PC-9 (cell line): ENCODE measurements at regions not wholly inside any gene's neighbourhood (a gene's known extent, or its start where the extent isn't known, plus 50 kb on each side); places are given as distances from the start of the nearest gene placed in this dataset.

ENCODE experiments used
- BruUV-seq: library from RNA; stranded (reverse); fragments of 400-500 nt; replicated peaks from 2 replicates; lab custom pipeline; 2021; lab: Mats Ljungman, UMichigan
- CTCF ChIA-PET: fragments of 300-600 bp; sonication (Branson Sonifier 250); formaldehyde crosslinking; loops from one replicate; lab custom pipeline; 2022; ENCODE audit warnings: antibody characterized with exemption; lab: Charles Lee
- POLR2A ChIA-PET: fragments of 300-600 bp; sonication (Branson Sonifier 250); formaldehyde crosslinking; loops from one replicate; lab custom pipeline; 2022; ENCODE audit warnings: antibody characterized with exemption; ENCODE audit not compliant: unreplicated experiment; lab: Charles Lee
- DNase-seq, 2 experiments: peaks; one replicate each; pipeline versions ENCODE4 v3.0.0 to v3.0.0-alpha.2; 2015 to 2022; ENCODE audit warnings: mixed read lengths in 1 of 2
- H2AFZ ChIP-seq: fragments of 200-600 bp; sonication (generic); 2 replicates; pipeline ENCODE4 v1.8.1; 2017; ENCODE audit warnings: antibody characterized with exemption
- H3F3A ChIP-seq: fragments of 200-600 bp; sonication (generic); 2 replicates; pipeline ENCODE4 v1.8.1; 2017; ENCODE audit warnings: antibody characterized with exemption, mild to moderate bottlenecking, low read depth; ENCODE audit not compliant: insufficient read depth
- H3K27ac ChIP-seq: fragments of 200-600 bp; sonication (generic); 2 replicates; pipeline ENCODE4 v1.6.1; 2016; ENCODE audit warnings: mixed run types
- H3K27me3 ChIP-seq: fragments of 200-600 bp; sonication (generic); 2 replicates; pipeline ENCODE4 v1.6.1; 2016; ENCODE audit warnings: low read depth, mixed run types; ENCODE audit not compliant: insufficient read depth
- H3K36me3 ChIP-seq: fragments of 200-600 bp; sonication (generic); 2 replicates; pipeline ENCODE4 v1.6.1; 2016; ENCODE audit warnings: low read depth, mixed run types
- H3K4me1 ChIP-seq: fragments of 200-600 bp; sonication (generic); replicated peaks from 2 replicates; pipeline ENCODE4 v1.6.1; 2016; ENCODE audit warnings: mixed run types; ENCODE audit not compliant: insufficient read depth
- H3K4me2 ChIP-seq: fragments of 200-600 bp; sonication (generic); 2 replicates; pipeline ENCODE4 v1.6.1; 2017; ENCODE audit warnings: mixed run types
- H3K4me3 ChIP-seq: fragments of 200-600 bp; sonication (generic); 2 replicates; pipeline ENCODE4 v1.6.1; 2016; ENCODE audit warnings: mixed run types
- H3K79me2 ChIP-seq: fragments of 200-600 bp; sonication (generic); 2 replicates; pipeline ENCODE4 v1.6.1; 2017; ENCODE audit warnings: low read depth, mixed run types
- H3K9me2 ChIP-seq: fragments of 200-600 bp; sonication (generic); 2 replicates; pipeline ENCODE4 v1.8.1; 2017; ENCODE audit warnings: mild to moderate bottlenecking; ENCODE audit not compliant: insufficient read depth
- H3K9me3 ChIP-seq: fragments of 200-600 bp; sonication (generic); 2 replicates; pipeline ENCODE4 v1.8.1; 2016; ENCODE audit warnings: low read depth; ENCODE audit not compliant: insufficient read depth
- H4K20me1 ChIP-seq: fragments of 200-600 bp; sonication (generic); 2 replicates; pipeline ENCODE4 v1.8.1; 2017; ENCODE audit not compliant: insufficient read depth
- CTCF ChIP-seq: fragments of 200-600 bp; sonication (generic); conservative IDR thresholded peaks from 2 replicates; pipeline ENCODE4 v1.6.1; 2017; ENCODE audit warnings: mixed run types, antibody characterized with exemption, mild to moderate bottlenecking, moderate library complexity
- EZH2 ChIP-seq: fragments of 200-600 bp; sonication (generic); IDR thresholded peaks from 2 replicates; pipeline ENCODE4 v1.8.0; 2017; ENCODE audit warnings: antibody characterized with exemption, low read depth
- intact Hi-C: fragments of 100-400 bp; cut with micrococcal nuclease; formaldehyde crosslinking; loops from one replicate; pipeline ENCODE4 v1.10.0; 2022; ENCODE audit not compliant: unreplicated experiment

DNA sequence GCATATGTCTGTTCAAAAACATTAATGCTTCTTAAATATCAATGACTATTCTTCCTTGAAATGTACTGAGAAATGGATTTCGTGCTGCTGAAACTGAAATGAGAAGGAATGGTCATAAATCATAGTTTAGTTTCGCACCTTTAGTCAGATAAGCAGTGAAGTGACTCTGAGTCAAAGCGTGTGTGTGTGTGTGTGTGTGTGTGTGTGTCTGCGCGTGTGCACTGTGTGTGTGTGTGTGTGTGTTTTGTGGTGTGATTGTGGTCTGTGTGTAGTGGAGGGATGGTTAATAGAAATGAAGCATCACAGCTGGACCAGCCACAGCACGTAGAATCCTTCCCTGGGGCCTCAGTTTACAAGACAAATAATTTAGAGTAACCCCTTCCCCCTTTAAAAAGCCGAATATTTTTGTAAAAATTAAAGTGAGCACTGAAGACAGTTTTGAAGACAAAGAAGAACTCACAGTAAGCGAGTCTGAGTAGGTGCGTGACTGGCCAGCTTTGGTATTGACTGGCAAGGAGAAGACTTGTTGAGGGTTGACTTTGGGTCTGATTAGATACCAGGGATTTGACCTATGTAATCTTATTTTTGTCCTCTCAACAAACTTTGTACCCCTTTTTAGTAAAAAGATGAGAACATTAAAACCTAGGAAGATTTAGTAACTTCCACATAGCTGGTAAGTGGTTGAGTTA, 202.0 kb upstream of the IL12A start:
- H3K9me3 ChIP-seq, result no peaks in the 10 kb centered on the region
- peak overlapping the region; percentile 90 for H3K27ac ChIP-seq
- peak overlapping the region; percentile 72 for H3K4me2 ChIP-seq
- H3K9me2 ChIP-seq, result no peaks in the 10 kb centered on the region
- no peaks in the 10 kb centered on the region for H4K20me1 ChIP-seq
- peaks cover 43% of the 10 kb centered on the region for H3F3A ChIP-seq
- POLR2A ChIA-PET, result interaction anchor here (0.5 to 0.7 kb wide), 5 partner anchors 12 to 329 kb away, joined by 3 to 11 read pairs (median 6); no protein-coding TSS in a partner anchor
- peaks cover 64% of the 10 kb centered on the region for H3K4me1 ChIP-seq
- peak overlapping the region; percentile 21; the same call in 1 of the 2 replicates for H3K4me3 ChIP-seq
- H3K36me3 ChIP-seq, result no peaks in the 10 kb centered on the region
- TF ChIP-seq CTCF (no peak), EZH2 (no peak)
- no peak overlapping the region for H2AFZ ChIP-seq
- H3K27me3 ChIP-seq, result no peaks in the 10 kb centered on the region
- intact Hi-C loops, result loop anchor here (1.0 to 2.0 kb wide), 5 partner anchors 21 to 68 kb away; no protein-coding TSS in a partner anchor
- peaks cover 59% of the 10 kb centered on the region for H3K79me2 ChIP-seq
- TSS peak; percentile 65 for BruUV-seq
- CTCF ChIA-PET, result interaction anchor here (0.7 to 1.0 kb wide), 4 partner anchors 18 to 158 kb away, joined by 3 to 4 read pairs (median 3); no protein-coding TSS in a partner anchor
- DNase-seq, result no peak

DNA sequence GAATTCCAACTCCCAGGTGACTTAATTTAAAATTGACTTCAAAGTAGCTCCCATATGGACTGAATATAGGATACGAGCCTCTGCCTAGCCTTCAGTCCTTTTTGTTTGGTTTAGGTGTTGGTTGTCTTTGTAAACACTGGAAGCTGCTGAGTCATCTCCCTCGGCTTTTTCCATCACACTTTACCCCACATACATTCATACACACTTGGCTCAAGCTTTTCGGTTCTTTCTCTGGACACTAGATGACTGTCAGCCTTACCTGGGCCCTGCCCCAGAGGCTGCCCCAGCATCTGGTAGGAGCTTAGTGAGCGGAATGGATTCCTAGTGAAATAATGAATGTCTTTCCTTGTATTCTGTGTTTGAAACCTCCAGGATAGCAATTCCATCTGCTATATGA, 201.5 kb upstream of the IL12A start:
- Histone ChIP-seq H3K36me3 (no peaks in the 10 kb centered on the region), H3K9me3 (no peaks in the 10 kb centered on the region), H2AFZ (no peak overlapping the region), H3K9me2 (no peaks in the 10 kb centered on the region), H3K4me1 (peaks cover 64% of the 10 kb centered on the region), H3K4me2 (peak overlapping the region; percentile 72), H3K27me3 (no peaks in the 10 kb centered on the region), H3F3A (peaks cover 43% of the 10 kb centered on the region), H4K20me1 (no peaks in the 10 kb centered on the region), H3K79me2 (peaks cover 58% of the 10 kb centered on the region), H3K4me3 (peak overlapping the region; percentile 30; the same call in 1 of the 2 replicates), H3K27ac (peak overlapping the region; percentile 90)
- ChIA-PET POLR2A (interaction anchor here (0.5 to 0.7 kb wide), 6 partner anchors 12 to 329 kb away, joined by 3 to 11 read pairs (median 5); no protein-coding TSS in a partner anchor), CTCF (interaction anchor here (0.7 to 1.0 kb wide), 4 partner anchors 18 to 158 kb away, joined by 3 to 4 read pairs (median 3); no protein-coding TSS in a partner anchor)
- DNase-seq, result peak; percentile 82 to 98
- intact Hi-C loops, result loop anchor here (1.0 to 2.0 kb wide), 5 partner anchors 22 to 67 kb away; no protein-coding TSS in a partner anchor
- no TSS peak for BruUV-seq
- TF ChIP-seq CTCF, result no peak
- TF ChIP-seq EZH2, result no peak

- H3K4me3 ChIP-seq, result peak overlapping the region; percentile 30; the same call in 1 of the 2 replicates
- H2AFZ ChIP-seq, result no peak overlapping the region
- peaks cover 64% of the 10 kb centered on the region for H3K4me1 ChIP-seq
- BruUV-seq, result no TSS peak
- H3K9me3 ChIP-seq, result no peaks in the 10 kb centered on the region
- H4K20me1 ChIP-seq, result no peaks in the 10 kb centered on the region
- H3F3A ChIP-seq, result peaks cover 43% of the 10 kb centered on the region
- no peak for TF ChIP-seq CTCF
- no peak for TF ChIP-seq EZH2
- intact Hi-C loops, result loop anchor here (1.0 to 2.0 kb wide), 5 partner anchors 22 to 67 kb away; no protein-coding TSS in a partner anchor
- H3K27me3 ChIP-seq, result no peaks in the 10 kb centered on the region
- CTCF ChIA-PET, result interaction anchor here (0.5 to 1.0 kb wide), 3 partner anchors 17 to 244 kb away, joined by 3 to 5 read pairs (median 3); no protein-coding TSS in a partner anchor
- no peaks in the 10 kb centered on the region for H3K9me2 ChIP-seq
- POLR2A ChIA-PET, result interaction anchor here (0.5 to 0.8 kb wide), 5 partner anchors 11 to 370 kb away, joined by 3 to 8 read pairs (median 6); no protein-coding TSS in a partner anchor
- H3K79me2 ChIP-seq, result peaks cover 58% of the 10 kb centered on the region
- no peaks in the 10 kb centered on the region for H3K36me3 ChIP-seq
- DNase-seq, result peak; percentile 71 to 96
- peak overlapping the region; percentile 90 for H3K27ac ChIP-seq
- peak overlapping the region; percentile 72 for H3K4me2 ChIP-seq
These were observed 200.8 kb upstream of the IL12A start for GRCh38 chr3:159787794-159788205.
